Mesenchymal stem cell (in vitro differentiated cells and primary cell): ENCODE measurements at regions not wholly inside any gene's neighbourhood (a gene's known extent, or its start where the extent isn't known, plus 50 kb on each side); places are given as distances from the start of the nearest gene placed in this dataset.

Experiments used
- DNase-seq: peaks from one replicate; pipeline ENCODE4 v3.0.0-alpha.2; 2013
- H2AFZ ChIP-seq: one replicate; pipeline ENCODE4 v1.6.1; 2013; ENCODE audit warnings: low read depth, mild to moderate bottlenecking, control low read depth, inconsistent platforms, low read length, moderate library complexity
- H2AK5ac ChIP-seq: 2 replicates; pipeline ENCODE4 v1.6.1; 2013; ENCODE audit warnings: low read length, moderate library complexity, mild to moderate bottlenecking, inconsistent platforms; ENCODE audit not compliant: severe bottlenecking
- H2BK120ac ChIP-seq: one replicate; pipeline ENCODE4 v1.6.1; 2013; ENCODE audit warnings: low read depth, mild to moderate bottlenecking, inconsistent platforms, low read length, moderate library complexity
- H2BK12ac ChIP-seq, 2 experiments: one replicate each; pipeline ENCODE4 v1.6.1; 2013; ENCODE audit warnings: inconsistent platforms in 2 of 2, low read length in 2 of 2, mild to moderate bottlenecking in 2 of 2, moderate library complexity in 2 of 2, control low read depth in 1 of 2
- H2BK15ac ChIP-seq: one replicate; pipeline ENCODE4 v1.6.1; 2013; ENCODE audit warnings: mild to moderate bottlenecking, low read depth, inconsistent platforms; ENCODE audit not compliant: poor library complexity, severe bottlenecking
- H2BK5ac ChIP-seq: 2 replicates; pipeline ENCODE4 v1.6.1; 2013; ENCODE audit warnings: low read depth, mild to moderate bottlenecking, low read length, control low read depth, inconsistent platforms; ENCODE audit not compliant: poor library complexity, severe bottlenecking
- H3K14ac ChIP-seq, 2 experiments: one replicate each; pipeline ENCODE4 v1.6.1; 2013; ENCODE audit warnings: inconsistent platforms in 2 of 2, low read length in 2 of 2, control low read depth in 1 of 2, mild to moderate bottlenecking in 1 of 2, moderate library complexity in 1 of 2
- H3K18ac ChIP-seq, 2 experiments: one replicate each; pipeline ENCODE4 v1.6.1; 2013; ENCODE audit warnings: inconsistent platforms in 2 of 2, low read length in 2 of 2, control low read depth in 1 of 2, low read depth in 1 of 2, mild to moderate bottlenecking in 1 of 2
- H3K23ac ChIP-seq, 2 experiments: one replicate each; pipeline ENCODE4 v1.6.1; 2013; ENCODE audit warnings: inconsistent platforms in 2 of 2, low read length in 2 of 2, mild to moderate bottlenecking in 2 of 2, moderate library complexity in 2 of 2, control low read depth in 1 of 2
- H3K27ac ChIP-seq: 2 replicates; pipeline ENCODE4 v1.5.1; 2013; ENCODE audit warnings: mild to moderate bottlenecking, moderate library complexity, low read length, control low read depth, inconsistent platforms; ENCODE audit not compliant: poor library complexity, severe bottlenecking
- H3K27me3 ChIP-seq, 2 experiments: 2 replicates each; pipeline versions ENCODE4 v1.6.1 to v1.7.0; 2013; ENCODE audit warnings: low read length in 2 of 2, mild to moderate bottlenecking in 2 of 2, moderate library complexity in 2 of 2, control low read depth in 1 of 2, inconsistent platforms in 1 of 2; ENCODE audit not compliant: control insufficient read depth in 1 of 2, insufficient read depth in 1 of 2
- H3K36me3 ChIP-seq, 2 experiments: 2 replicates each; pipeline versions ENCODE4 v1.6.1 to v1.7.0; 2013; ENCODE audit warnings: low read length in 2 of 2, control low read depth in 1 of 2, inconsistent platforms in 1 of 2, low read depth in 1 of 2, mild to moderate bottlenecking in 1 of 2; ENCODE audit not compliant: insufficient read depth in 2 of 2, control insufficient read depth in 1 of 2
- H3K4ac ChIP-seq, 2 experiments: one replicate each; pipeline ENCODE4 v1.6.1; 2013; ENCODE audit warnings: inconsistent platforms in 2 of 2, low read length in 2 of 2, mild to moderate bottlenecking in 2 of 2, moderate library complexity in 2 of 2, control low read depth in 1 of 2, low read depth in 1 of 2
- H3K4me1 ChIP-seq: 2 replicates; pipeline ENCODE4 v1.6.1; 2013; ENCODE audit warnings: low read depth, low read length, control low read depth; ENCODE audit not compliant: control insufficient read depth, insufficient read depth
- H3K4me2 ChIP-seq: 2 replicates; pipeline ENCODE4 v1.6.1; 2013; ENCODE audit warnings: low read length, mild to moderate bottlenecking, inconsistent platforms; ENCODE audit not compliant: poor library complexity, severe bottlenecking
- H3K4me3 ChIP-seq, 2 experiments: 2 replicates each; pipeline versions ENCODE4 v1.5.1 to v1.7.0; 2013; ENCODE audit warnings: low read length in 2 of 2, mild to moderate bottlenecking in 2 of 2, control low read depth in 1 of 2, low read depth in 1 of 2; ENCODE audit not compliant: insufficient read depth in 1 of 2
- H3K79me1 ChIP-seq: replicated peaks from 2 replicates; pipeline ENCODE4 v1.6.1; 2013; ENCODE audit warnings: mild to moderate bottlenecking, control low read depth, low read length, inconsistent platforms; ENCODE audit not compliant: poor library complexity, severe bottlenecking
- H3K9ac ChIP-seq: 2 replicates; pipeline ENCODE4 v1.7.0; 2013; ENCODE audit warnings: mild to moderate bottlenecking, low read length, moderate library complexity
- H3K9me3 ChIP-seq: 2 replicates; pipeline ENCODE4 v1.7.0; 2013; ENCODE audit warnings: mild to moderate bottlenecking, low read length; ENCODE audit not compliant: control insufficient read depth
- H4K8ac ChIP-seq: one replicate; pipeline ENCODE4 v1.6.1; 2013; ENCODE audit warnings: inconsistent platforms, mild to moderate bottlenecking, low read length, moderate library complexity
- H4K91ac ChIP-seq: one replicate; pipeline ENCODE4 v1.6.1; 2013; ENCODE audit warnings: mild to moderate bottlenecking, low read length, inconsistent platforms
- WGBS: methylation state at CpG from one replicate; pipeline ENCODE4 v1.1.7; 2013; ENCODE audit warnings: mixed read lengths; 5-methylcytosine and 5-hydroxymethylcytosine counted together

GRCh38 chr9:105098370-105098769, 146.1 kb upstream of the SLC44A1 start:
- no peak overlapping the region for H4K91ac ChIP-seq
- H3K9ac ChIP-seq: no peak overlapping the region
- H3K4me3 ChIP-seq: no peak overlapping the region
- no peaks in the 10 kb centered on the region for H3K79me1 ChIP-seq
- no peak overlapping the region for H3K27ac ChIP-seq
- no peak overlapping the region for H3K14ac ChIP-seq
- no peak overlapping the region for H2AFZ ChIP-seq
- H2BK5ac ChIP-seq: no peak overlapping the region
- H3K4me1 ChIP-seq: no peaks in the 10 kb centered on the region
- DNase-seq: no peak
- no peak overlapping the region for H3K4me2 ChIP-seq
- no peaks in the 10 kb centered on the region for H3K9me3 ChIP-seq
- H4K8ac ChIP-seq: no peak overlapping the region
- no peak overlapping the region for H2BK15ac ChIP-seq
- no peak overlapping the region for H3K4ac ChIP-seq
- no peaks in the 10 kb centered on the region for H3K36me3 ChIP-seq
- no peaks in the 10 kb centered on the region for H3K27me3 ChIP-seq
- no peak overlapping the region for H3K23ac ChIP-seq
- 91% methylated on average over 2 of the region's 2 CpGs for WGBS
- H2BK120ac ChIP-seq: no peak overlapping the region
- no peak overlapping the region for H2AK5ac ChIP-seq
- no peak overlapping the region for H3K18ac ChIP-seq
- H2BK12ac ChIP-seq: no peak overlapping the region

GRCh38 chr9:105103776-105104175, 140.7 kb upstream of the SLC44A1 start:
- Histone ChIP-seq H2BK15ac (no peak overlapping the region), H2BK120ac (no peak overlapping the region), H3K4me3 (no peak overlapping the region), H3K4ac (no peak overlapping the region), H3K79me1 (no peaks in the 10 kb centered on the region), H4K91ac (no peak overlapping the region), H2AK5ac (no peak overlapping the region), H2BK12ac (no peak overlapping the region), H2BK5ac (no peak overlapping the region), H3K14ac (no peak overlapping the region), H3K36me3 (no peaks in the 10 kb centered on the region), H3K9ac (no peak overlapping the region), H3K23ac (no peak overlapping the region), H3K4me1 (no peaks in the 10 kb centered on the region), H4K8ac (no peak overlapping the region), H3K4me2 (no peak overlapping the region), H3K27ac (no peak overlapping the region), H3K18ac (no peak overlapping the region), H3K27me3 (no peaks in the 10 kb centered on the region), H2AFZ (no peak overlapping the region), H3K9me3 (no peaks in the 10 kb centered on the region)
- WGBS: 50% methylated on average over 2 of the region's 3 CpGs
- no peak for DNase-seq

- no peak overlapping the region for H2BK12ac ChIP-seq
- no peaks in the 10 kb centered on the region for H3K9me3 ChIP-seq
- H3K9ac ChIP-seq: no peak overlapping the region
- no peak overlapping the region for H3K27ac ChIP-seq
- H4K8ac ChIP-seq: no peak overlapping the region
- H2AFZ ChIP-seq: no peak overlapping the region
- no peak overlapping the region for H3K14ac ChIP-seq
- H2AK5ac ChIP-seq: no peak overlapping the region
- H3K4ac ChIP-seq: no peak overlapping the region
- no peaks in the 10 kb centered on the region for H3K27me3 ChIP-seq
- H3K4me2 ChIP-seq: no peak overlapping the region
- peaks cover 11% of the 10 kb centered on the region for H3K4me1 ChIP-seq
- H3K18ac ChIP-seq: no peak overlapping the region
- no peak overlapping the region for H2BK5ac ChIP-seq
- no peaks in the 10 kb centered on the region for H3K36me3 ChIP-seq
- no peak overlapping the region for H2BK15ac ChIP-seq
- H2BK120ac ChIP-seq: no peak overlapping the region
- no peak overlapping the region for H3K23ac ChIP-seq
- no peaks in the 10 kb centered on the region for H3K79me1 ChIP-seq
- no peak for DNase-seq
- no peak overlapping the region for H3K4me3 ChIP-seq
- 96% methylated on average over 5 of the region's 5 CpGs for WGBS
- H4K91ac ChIP-seq: no peak overlapping the region
These were observed 130.1 kb upstream of the SLC44A1 start for GRCh38 chr9:105114318-105114717.

GRCh38 chr9:105114964-105115728, 129.3 kb upstream of the SLC44A1 start:
- 81% methylated on average over 8 of the region's 11 CpGs for WGBS
- H3K9ac ChIP-seq: no peak overlapping the region
- no peak overlapping the region for H2BK5ac ChIP-seq
- H3K4me3 ChIP-seq: no peak overlapping the region
- no peak overlapping the region for H3K18ac ChIP-seq
- H2AFZ ChIP-seq: no peak overlapping the region
- no peak overlapping the region for H3K27ac ChIP-seq
- no peak overlapping the region for H3K4me2 ChIP-seq
- DNase-seq: peak; percentile 13
- peak overlapping the region in 1 of 2 experiments; percentile 21 for H2BK12ac ChIP-seq
- no peak overlapping the region for H4K8ac ChIP-seq
- no peak overlapping the region for H3K4ac ChIP-seq
- H3K4me1 ChIP-seq: peaks cover 11% of the 10 kb centered on the region
- no peak overlapping the region for H2BK15ac ChIP-seq
- H3K9me3 ChIP-seq: no peaks in the 10 kb centered on the region
- no peak overlapping the region for H3K23ac ChIP-seq
- no peak overlapping the region for H2BK120ac ChIP-seq
- H2AK5ac ChIP-seq: no peak overlapping the region
- no peaks in the 10 kb centered on the region for H3K27me3 ChIP-seq
- H3K36me3 ChIP-seq: no peaks in the 10 kb centered on the region
- H4K91ac ChIP-seq: peak overlapping the region; percentile 60
- no peak overlapping the region for H3K14ac ChIP-seq
- no peaks in the 10 kb centered on the region for H3K79me1 ChIP-seq
